K562 (cell line): ENCODE measurements at regions not wholly inside any gene's neighbourhood (a gene's known extent, or its start where the extent isn't known, plus 50 kb on each side); places are given as distances from the start of the nearest gene placed in this dataset.
A peak's percentile ranks its signal among the peaks of the same experiment; 100 is the strongest.

Experiments
- ATAC-seq: fragments of 200-7000 bp; cut with Tn5 transposase; 3 replicates; pipeline ENCODE4 v1.9.1; 2020; ENCODE audit warnings: moderate library complexity
- BruUV-seq: library from RNA; stranded (reverse); fragments of 400-500 nt; replicated peaks from 2 replicates; lab custom pipeline; 2021; lab: Mats Ljungman, UMichigan
- CTCF ChIA-PET: fragments of 300-600 bp; formaldehyde crosslinking; extraction: SDS; loops from one replicate; lab custom pipeline; 2021; ENCODE audit warnings: low intra/inter-chr PET ratio; lab: Yijun Ruan, JAX
- POLR2A ChIA-PET: fragments of 300-600, 350-650 bp; sonication (Branson Sonifier 250); formaldehyde crosslinking; extraction: SDS; loops from one replicate; lab custom pipeline; 2021; ENCODE audit warnings: antibody characterized with exemption, inconsistent platforms; lab: Yijun Ruan, JAX
- DNase-seq, 4 experiments: peaks; one replicate each; pipeline versions ENCODE4 v3.0.0 to v3.0.0-alpha.2; 2011 to 2018; ENCODE audit warnings: low spot score in 3 of 4, mixed read lengths in 3 of 4; ENCODE audit errors: extremely low read depth in 1 of 4
- FAIRE-seq: peaks from 2 replicates; lab custom pipeline; 2011; peaks lifted over from hg19 to GRCh38; lab: Jason Lieb, UNC
- H2AFZ ChIP-seq: 2 replicates; pipeline ENCODE4 v1.6.0; 2011; ENCODE audit warnings: low read depth, low read length, control low read depth, inconsistent platforms
- H3K27ac ChIP-seq: fragments of 200-600 bp; 3 replicates; pipeline ENCODE4 v1.8.0; 2011; ENCODE audit warnings: low read depth, mild to moderate bottlenecking, control low read depth, inconsistent platforms, low read length, moderate library complexity, mixed read lengths; ENCODE audit errors: extremely low read depth
- H3K27me3 ChIP-seq, 2 experiments: fragments of 300-600 bp in 1 of 2; 2 replicates in 1 of 2; 3 replicates in 1 of 2; pipeline versions ENCODE4 v1.6.0 to v1.8.0; 2011; ENCODE audit warnings: inconsistent platforms in 2 of 2, low read length in 2 of 2, mild to moderate bottlenecking in 1 of 2, mixed read lengths in 1 of 2, moderate library complexity in 1 of 2; ENCODE audit not compliant: control insufficient read depth in 2 of 2, insufficient read depth in 2 of 2
- H3K36me3 ChIP-seq: fragments of 300-600 bp; 3 replicates; pipeline ENCODE4 v1.8.0; 2011; ENCODE audit warnings: mild to moderate bottlenecking, low read length, inconsistent platforms; ENCODE audit not compliant: control insufficient read depth, insufficient read depth
- H3K4me1 ChIP-seq, 2 experiments: fragments of 200-600 bp in 1 of 2; replicated peaks in 1 of 2; 2 replicates in 1 of 2; 3 replicates in 1 of 2; pipeline versions ENCODE4 v1.5.1 to v1.8.0; 2011; ENCODE audit warnings: inconsistent platforms in 2 of 2, low read length in 2 of 2, mild to moderate bottlenecking in 1 of 2, mixed read lengths in 1 of 2, moderate library complexity in 1 of 2; ENCODE audit not compliant: control insufficient read depth in 2 of 2, insufficient read depth in 2 of 2
- H3K4me2 ChIP-seq: 2 replicates; pipeline ENCODE4 v1.6.1; 2011; ENCODE audit warnings: low read length, control low read depth, inconsistent platforms, mixed read lengths; ENCODE audit not compliant: insufficient read depth
- H3K4me3 ChIP-seq: fragments of 200-600 bp; sonication (generic), shearing (Covaris generic); 2 replicates; pipeline ENCODE4 v1.5.1; 2016; ENCODE audit warnings: control low read depth, inconsistent platforms
- H3K79me2 ChIP-seq: fragments of 200-600 bp; 3 replicates; pipeline ENCODE4 v1.8.0; 2011; ENCODE audit warnings: low read length, inconsistent platforms; ENCODE audit not compliant: control insufficient read depth, insufficient read depth
- H3K9ac ChIP-seq, 2 experiments: 2 replicates each; pipeline versions ENCODE4 v1.6.0 to v1.6.1; 2011; ENCODE audit warnings: low read depth in 2 of 2, low read length in 2 of 2, control low read depth in 1 of 2, inconsistent platforms in 1 of 2, mild to moderate bottlenecking in 1 of 2, mixed read lengths in 1 of 2; ENCODE audit not compliant: insufficient read depth in 1 of 2
- H3K9me1 ChIP-seq: one replicate; pipeline ENCODE4 v1.6.0; 2011; ENCODE audit warnings: inconsistent platforms, mild to moderate bottlenecking, low read length, moderate library complexity; ENCODE audit not compliant: control insufficient read depth, insufficient read depth
- H3K9me3 ChIP-seq: replicated peaks from 2 replicates; pipeline ENCODE4 v1.5.1; 2011; ENCODE audit warnings: low read depth, low read length, inconsistent platforms; ENCODE audit not compliant: control insufficient read depth, insufficient read depth
- H4K20me1 ChIP-seq: replicated peaks from 2 replicates; pipeline ENCODE4 v1.6.1; 2011; ENCODE audit warnings: low read length, inconsistent platforms, mixed read lengths; ENCODE audit not compliant: control insufficient read depth, insufficient read depth
- NFIC ChIP-seq: fragments of 450-650 bp; IDR thresholded peaks from 2 replicates; pipeline ENCODE4 v1.6.1; 2017; ENCODE audit warnings: mild to moderate bottlenecking, inconsistent platforms
- NFIX ChIP-seq: fragments of 250-450 bp; sonication (Bioruptor Pico); IDR thresholded peaks from 2 replicates; pipeline ENCODE4 v1.4.0; 2020; ENCODE audit warnings: low read depth, mild to moderate bottlenecking, moderate library complexity
- RBBP5 ChIP-seq: fragments of 200-600 bp; sonication (generic); IDR thresholded peaks from 2 replicates; pipeline ENCODE4 v1.6.1; 2012; ENCODE audit warnings: borderline replicate concordance, mild to moderate bottlenecking, low read length, control low read depth, inconsistent platforms; ENCODE audit not compliant: insufficient read depth, poor library complexity, severe bottlenecking
- SIX5 ChIP-seq, 2 experiments: IDR thresholded peaks; 2 replicates each; pipeline ENCODE4 v1.6.1; 2011; ENCODE audit warnings: low read length in 2 of 2, borderline replicate concordance in 1 of 2, low read depth in 1 of 2, mild to moderate bottlenecking in 1 of 2, moderate library complexity in 1 of 2; ENCODE audit not compliant: insufficient read depth in 1 of 2
- SRSF1 ChIP-seq: fragments of 200-400 bp; formaldehyde crosslinking; IDR thresholded peaks from 2 replicates; pipeline ENCODE4 v1.6.1; 2017; ENCODE audit warnings: mild to moderate bottlenecking, low read depth, low read length, moderate library complexity
- YY1 ChIP-seq, 3 experiments: IDR thresholded peaks; 2 replicates each; pipeline ENCODE4 v1.6.1; 2011; ENCODE audit warnings: low read length in 2 of 3, mild to moderate bottlenecking in 2 of 3, moderate library complexity in 2 of 3, borderline replicate concordance in 1 of 3, control low read depth in 1 of 3, low read depth in 1 of 3; ENCODE audit not compliant: insufficient read depth in 3 of 3, insufficient replicate concordance in 2 of 3, control insufficient read depth in 1 of 3, insufficient read length in 1 of 3; ENCODE audit errors: extremely low read depth in 1 of 3
- WGBS: fragments of 100-300 bp; shearing (Covaris generic); methylation state at CpG from one replicate; pipeline ENCODE4 v1.1.6; 2016; ENCODE audit warnings: low coverage, mixed read lengths; ENCODE audit not compliant: insufficient coverage; ENCODE audit errors: missing lambda C conversion rate; 5-methylcytosine and 5-hydroxymethylcytosine counted together
- in situ Hi-C: fragments of 300-500 bp; cut with MboI; formaldehyde crosslinking; loops from 4 replicates; pipeline ENCODE4 v1.15.0; 2018; ENCODE audit warnings: inconsistent platforms, mixed read lengths
- intact Hi-C: fragments of 100-400 bp; cut with micrococcal nuclease; formaldehyde crosslinking; loops from 2 replicates; pipeline ENCODE4 v1.14.2; 2022
- TF ChIP-seq, protein P1 (sequence below): fragments of 450-650 bp; formaldehyde crosslinking; IDR thresholded peaks from 2 replicates; pipeline ENCODE4 v1.4.0; 2020; ENCODE audit warnings: mild to moderate bottlenecking, mixed read lengths
- TF ChIP-seq, protein P2 (sequence below): fragments of 450-650 bp; formaldehyde crosslinking; IDR thresholded peaks from 2 replicates; pipeline ENCODE4 v1.4.0; 2020; ENCODE audit warnings: mild to moderate bottlenecking, moderate library complexity
- TF ChIP-seq, protein P3 (sequence below): fragments of 450-650 bp; IDR thresholded peaks from 2 replicates; pipeline ENCODE4 v1.7.0; 2016; ENCODE audit warnings: borderline replicate concordance
- TF ChIP-seq, protein P4 (sequence below), 2 experiments: IDR thresholded peaks in 1 of 2; conservative IDR thresholded peaks in 1 of 2; 2 replicates each; pipeline ENCODE4 v1.6.1; 2016; ENCODE audit warnings: low read depth in 2 of 2, mild to moderate bottlenecking in 1 of 2, missing compliant biosample characterization in 1 of 2, missing genetic modification characterization in 1 of 2, moderate library complexity in 1 of 2

DNA sequence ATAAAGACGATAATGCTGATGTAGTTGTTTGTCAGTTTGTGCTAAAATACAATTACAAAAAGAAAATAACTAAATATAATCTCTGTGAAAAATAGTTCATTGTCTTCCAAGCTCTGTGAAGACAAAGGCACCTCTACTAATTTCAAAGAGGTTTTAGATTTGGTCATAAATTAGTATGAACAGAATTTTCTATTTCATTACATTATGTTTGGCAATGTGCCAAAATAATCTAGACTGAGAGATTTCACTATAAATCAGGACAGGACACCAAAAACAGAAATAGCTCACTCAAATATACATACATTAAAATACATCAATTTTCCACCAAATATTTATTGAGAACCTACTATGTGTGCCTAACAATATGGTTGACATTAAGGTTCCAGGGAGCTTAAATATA is 264.9 kb upstream of the CCDC54 start:
- ChIA-PET CTCF (no interaction called here), POLR2A (interaction anchor here (0.7 kb wide), 1 partner anchor 1608 kb away, joined by 3 read pairs; no protein-coding TSS in a partner anchor)
- Histone ChIP-seq H3K27ac (no peak overlapping the region), H4K20me1 (no peaks in the 10 kb centered on the region), H3K4me3 (no peak overlapping the region), H3K9me1 (no peaks in the 10 kb centered on the region), H3K9me3 (no peaks in the 10 kb centered on the region), H3K4me2 (no peak overlapping the region), H3K79me2 (no peaks in the 10 kb centered on the region), H3K4me1 (no peaks in the 10 kb centered on the region), H3K27me3 (no peaks in the 10 kb centered on the region), H2AFZ (no peak overlapping the region), H3K36me3 (no peaks in the 10 kb centered on the region), H3K9ac (no peak overlapping the region)
- BruUV-seq: no TSS peak
- in situ Hi-C loops: no loop called here
- ATAC-seq (no peak), DNase-seq (no peak), FAIRE-seq (no peak)
- intact Hi-C loops: no loop called here
- WGBS: 7% methylated on average over 1 of the region's 1 CpG
- TF ChIP-seq, protein P1, sequence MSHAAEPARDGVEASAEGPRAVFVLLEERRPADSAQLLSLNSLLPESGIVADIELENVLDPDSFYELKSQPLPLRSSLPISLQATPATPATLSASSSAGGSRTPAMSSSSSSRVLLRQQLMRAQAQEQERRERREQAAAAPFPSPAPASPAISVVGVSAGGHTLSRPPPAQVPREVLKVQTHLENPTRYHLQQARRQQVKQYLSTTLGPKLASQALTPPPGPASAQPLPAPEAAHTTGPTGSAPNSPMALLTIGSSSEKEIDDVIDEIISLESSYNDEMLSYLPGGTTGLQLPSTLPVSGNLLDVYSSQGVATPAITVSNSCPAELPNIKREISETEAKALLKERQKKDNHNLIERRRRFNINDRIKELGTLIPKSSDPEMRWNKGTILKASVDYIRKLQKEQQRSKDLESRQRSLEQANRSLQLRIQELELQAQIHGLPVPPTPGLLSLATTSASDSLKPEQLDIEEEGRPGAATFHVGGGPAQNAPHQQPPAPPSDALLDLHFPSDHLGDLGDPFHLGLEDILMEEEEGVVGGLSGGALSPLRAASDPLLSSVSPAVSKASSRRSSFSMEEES (CRISPR knock-in tag): no peak
- TF ChIP-seq YY1 (IDR thresholded peaks at IDR 0.05; ENCODE audit: borderline replicate concordance in 1 of 3, control insufficient read depth in 1 of 3, extremely low read depth in 1 of 3, insufficient read depth in 3 of 3, insufficient read length in 1 of 3, insufficient replicate concordance in 2 of 3, low read depth in 1 of 3, low read length in 2 of 3) (no peak), RBBP5 (no peak), NFIX (CRISPR knock-in tag) (peak; percentile 97), SRSF1 (no peak), SIX5 (IDR thresholded peaks at IDR 0.05; ENCODE audit: borderline replicate concordance in 1 of 2, insufficient read depth in 1 of 2, low read depth in 1 of 2, low read length in 2 of 2) (no peak), NFIC (peak; percentile 97)
- TF ChIP-seq, protein P2, sequence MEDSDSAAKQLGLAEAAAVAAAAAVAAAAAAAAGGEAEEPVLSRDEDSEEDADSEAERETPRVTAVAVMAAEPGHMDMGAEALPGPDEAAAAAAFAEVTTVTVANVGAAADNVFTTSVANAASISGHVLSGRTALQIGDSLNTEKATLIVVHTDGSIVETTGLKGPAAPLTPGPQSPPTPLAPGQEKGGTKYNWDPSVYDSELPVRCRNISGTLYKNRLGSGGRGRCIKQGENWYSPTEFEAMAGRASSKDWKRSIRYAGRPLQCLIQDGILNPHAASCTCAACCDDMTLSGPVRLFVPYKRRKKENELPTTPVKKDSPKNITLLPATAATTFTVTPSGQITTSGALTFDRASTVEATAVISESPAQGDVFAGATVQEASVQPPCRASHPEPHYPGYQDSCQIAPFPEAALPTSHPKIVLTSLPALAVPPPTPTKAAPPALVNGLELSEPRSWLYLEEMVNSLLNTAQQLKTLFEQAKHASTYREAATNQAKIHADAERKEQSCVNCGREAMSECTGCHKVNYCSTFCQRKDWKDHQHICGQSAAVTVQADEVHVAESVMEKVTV (CRISPR knock-in tag): no peak
- TF ChIP-seq, protein P3, sequence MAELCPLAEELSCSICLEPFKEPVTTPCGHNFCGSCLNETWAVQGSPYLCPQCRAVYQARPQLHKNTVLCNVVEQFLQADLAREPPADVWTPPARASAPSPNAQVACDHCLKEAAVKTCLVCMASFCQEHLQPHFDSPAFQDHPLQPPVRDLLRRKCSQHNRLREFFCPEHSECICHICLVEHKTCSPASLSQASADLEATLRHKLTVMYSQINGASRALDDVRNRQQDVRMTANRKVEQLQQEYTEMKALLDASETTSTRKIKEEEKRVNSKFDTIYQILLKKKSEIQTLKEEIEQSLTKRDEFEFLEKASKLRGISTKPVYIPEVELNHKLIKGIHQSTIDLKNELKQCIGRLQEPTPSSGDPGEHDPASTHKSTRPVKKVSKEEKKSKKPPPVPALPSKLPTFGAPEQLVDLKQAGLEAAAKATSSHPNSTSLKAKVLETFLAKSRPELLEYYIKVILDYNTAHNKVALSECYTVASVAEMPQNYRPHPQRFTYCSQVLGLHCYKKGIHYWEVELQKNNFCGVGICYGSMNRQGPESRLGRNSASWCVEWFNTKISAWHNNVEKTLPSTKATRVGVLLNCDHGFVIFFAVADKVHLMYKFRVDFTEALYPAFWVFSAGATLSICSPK: no peak
- TF ChIP-seq, protein P4, sequence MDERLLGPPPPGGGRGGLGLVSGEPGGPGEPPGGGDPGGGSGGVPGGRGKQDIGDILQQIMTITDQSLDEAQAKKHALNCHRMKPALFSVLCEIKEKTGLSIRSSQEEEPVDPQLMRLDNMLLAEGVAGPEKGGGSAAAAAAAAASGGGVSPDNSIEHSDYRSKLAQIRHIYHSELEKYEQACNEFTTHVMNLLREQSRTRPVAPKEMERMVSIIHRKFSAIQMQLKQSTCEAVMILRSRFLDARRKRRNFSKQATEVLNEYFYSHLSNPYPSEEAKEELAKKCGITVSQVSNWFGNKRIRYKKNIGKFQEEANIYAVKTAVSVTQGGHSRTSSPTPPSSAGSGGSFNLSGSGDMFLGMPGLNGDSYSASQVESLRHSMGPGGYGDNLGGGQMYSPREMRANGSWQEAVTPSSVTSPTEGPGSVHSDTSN (CRISPR knock-in tag; IDR thresholded peaks at IDR 0.05; ENCODE audit: low read depth): no peak
- TF ChIP-seq, protein P4 (tag; conservative IDR thresholded peaks at IDR 0.05; ENCODE audit: low read depth): no peak
